ENCODE measurements at regions not wholly inside any gene's neighbourhood (a gene's known extent, or its start where the extent isn't known, plus 50 kb on each side); places are given as distances from the start of the nearest gene placed in this dataset.
"Not testable (repeated sequence)": the region's sequence is repeated elsewhere in the genome, so short reads cannot be mapped to it uniquely, and the experiment has no call there.

GRCh38 chr7:149573519-149573918 is 75.9 kb upstream of the ZNF746 start:
- no peaks in the 10 kb centered on the region for H3K4me1 ChIP-seq (ENCODE audit: control insufficient read depth, extremely low read depth, insufficient read depth, low read length)
- H3K4me3 ChIP-seq (replicated peaks in 1 of 3; ENCODE audit: insufficient read depth in 1 of 3, low read depth in 1 of 3, low read length in 3 of 3), result no peak overlapping the region
- FAIRE-seq, result no peak
- H3K9ac ChIP-seq (replicated peaks; ENCODE audit: extremely low read depth, insufficient read depth, low read length), result no peak overlapping the region
- no peaks in the 10 kb centered on the region for H3K9me3 ChIP-seq (replicated peaks; ENCODE audit: control insufficient read depth, insufficient read depth, low read length)
- CTCF ChIA-PET, result no interaction called here
- no peak overlapping the region for H2AFZ ChIP-seq (ENCODE audit: low read depth, low read length)
- BruUV-seq (replicated peaks), result no TSS peak
- intact Hi-C loops (cut with micrococcal nuclease) (no loop called here), dilution Hi-C loops (cut with MboI; ENCODE audit: extremely low pct_ligation_motif_present, low sequenced_read_pairs) (no loop called here)
- no peak overlapping the region for H3K27ac ChIP-seq (ENCODE audit: insufficient read depth, low read depth, low read length)
- no peaks in the 10 kb centered on the region for H3K9me1 ChIP-seq (replicated peaks; ENCODE audit: control insufficient read depth, extremely low read depth, insufficient read depth, low read length)
- POLR2A ChIA-PET, result no interaction called here
- TF ChIP-seq POLR2A (IDR thresholded peaks at IDR 0.05; ENCODE audit: low read depth, low read length) (no peak), GATA2 (IDR thresholded peaks at IDR 0.05; ENCODE audit: insufficient read depth, insufficient read length, low read depth, low read length) (no peak), MYC (IDR thresholded peaks at IDR 0.05; ENCODE audit: low read depth, low read length) (no peak), MAX (IDR thresholded peaks at IDR 0.05; ENCODE audit: insufficient read depth, insufficient read length) (no peak), POLR2AphosphoS5 (IDR thresholded peaks at IDR 0.05; ENCODE audit: insufficient read depth, low read depth, low read length) (no peak), FOS (IDR thresholded peaks at IDR 0.05; ENCODE audit: borderline replicate concordance, insufficient read depth, low read length) (no peak), JUN (IDR thresholded peaks at IDR 0.05; ENCODE audit: borderline replicate concordance, insufficient read depth, insufficient read length, low read depth) (no peak), EZH2 (IDR thresholded peaks at IDR 0.05; ENCODE audit: borderline replicate concordance, low read depth, low read length, severe bottlenecking) (no peak)
- TF ChIP-seq, protein P1, sequence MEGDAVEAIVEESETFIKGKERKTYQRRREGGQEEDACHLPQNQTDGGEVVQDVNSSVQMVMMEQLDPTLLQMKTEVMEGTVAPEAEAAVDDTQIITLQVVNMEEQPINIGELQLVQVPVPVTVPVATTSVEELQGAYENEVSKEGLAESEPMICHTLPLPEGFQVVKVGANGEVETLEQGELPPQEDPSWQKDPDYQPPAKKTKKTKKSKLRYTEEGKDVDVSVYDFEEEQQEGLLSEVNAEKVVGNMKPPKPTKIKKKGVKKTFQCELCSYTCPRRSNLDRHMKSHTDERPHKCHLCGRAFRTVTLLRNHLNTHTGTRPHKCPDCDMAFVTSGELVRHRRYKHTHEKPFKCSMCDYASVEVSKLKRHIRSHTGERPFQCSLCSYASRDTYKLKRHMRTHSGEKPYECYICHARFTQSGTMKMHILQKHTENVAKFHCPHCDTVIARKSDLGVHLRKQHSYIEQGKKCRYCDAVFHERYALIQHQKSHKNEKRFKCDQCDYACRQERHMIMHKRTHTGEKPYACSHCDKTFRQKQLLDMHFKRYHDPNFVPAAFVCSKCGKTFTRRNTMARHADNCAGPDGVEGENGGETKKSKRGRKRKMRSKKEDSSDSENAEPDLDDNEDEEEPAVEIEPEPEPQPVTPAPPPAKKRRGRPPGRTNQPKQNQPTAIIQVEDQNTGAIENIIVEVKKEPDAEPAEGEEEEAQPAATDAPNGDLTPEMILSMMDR (IDR thresholded peaks at IDR 0.05; ENCODE audit: extremely low read depth in 1 of 2, insufficient read depth in 1 of 2, low read depth in 1 of 2, low read length in 2 of 2), result no peak
- no peak overlapping the region for H3K4me2 ChIP-seq (ENCODE audit: insufficient read depth, low read length)
- DNase-seq (ENCODE audit: low read depth, low spot score), result no peak
- no peaks in the 10 kb centered on the region for H3K27me3 ChIP-seq (ENCODE audit: control insufficient read depth in 2 of 2, insufficient read depth in 2 of 2, low read length in 2 of 2)
- peaks cover 2% of the 10 kb centered on the region for H3K79me2 ChIP-seq (ENCODE audit: control insufficient read depth, insufficient read depth, low read length)
- H3K36me3 ChIP-seq (ENCODE audit: control insufficient read depth in 2 of 2, extremely low read depth in 1 of 2, insufficient read depth in 2 of 2, low read length in 2 of 2), result no peaks in the 10 kb centered on the region
- H4K20me1 ChIP-seq (replicated peaks; ENCODE audit: control insufficient read depth, extremely low read depth, insufficient read depth, low read length), result no peaks in the 10 kb centered on the region

GRCh38 chr7:149572920-149573319 is 75.3 kb upstream of the ZNF746 start:
- POLR2A ChIA-PET; BruUV-seq (replicated peaks); H3K27ac ChIP-seq (ENCODE audit: insufficient read depth, low read depth, low read length); H3K4me2 ChIP-seq (ENCODE audit: insufficient read depth, low read length); intact Hi-C loops (cut with micrococcal nuclease); dilution Hi-C loops (cut with MboI; ENCODE audit: extremely low pct_ligation_motif_present, low sequenced_read_pairs); H4K20me1 ChIP-seq (replicated peaks; ENCODE audit: control insufficient read depth, extremely low read depth, insufficient read depth, low read length); FAIRE-seq; H3K36me3 ChIP-seq (ENCODE audit: control insufficient read depth in 2 of 2, extremely low read depth in 1 of 2, insufficient read depth in 2 of 2, low read length in 2 of 2); H2AFZ ChIP-seq (ENCODE audit: low read depth, low read length); H3K9ac ChIP-seq (replicated peaks; ENCODE audit: extremely low read depth, insufficient read depth, low read length); DNase-seq (ENCODE audit: low read depth, low spot score); H3K27me3 ChIP-seq (ENCODE audit: control insufficient read depth in 2 of 2, insufficient read depth in 2 of 2, low read length in 2 of 2); H3K79me2 ChIP-seq (ENCODE audit: control insufficient read depth, insufficient read depth, low read length); H3K9me3 ChIP-seq (replicated peaks; ENCODE audit: control insufficient read depth, insufficient read depth, low read length); H3K9me1 ChIP-seq (replicated peaks; ENCODE audit: control insufficient read depth, extremely low read depth, insufficient read depth, low read length); H3K4me1 ChIP-seq (ENCODE audit: control insufficient read depth, extremely low read depth, insufficient read depth, low read length); H3K4me3 ChIP-seq (replicated peaks in 1 of 3; ENCODE audit: insufficient read depth in 1 of 3, low read depth in 1 of 3, low read length in 3 of 3): not testable (repeated sequence)
- CTCF ChIA-PET, result interaction anchor here (0.8 kb wide), 1 partner anchor 9 kb away, joined by 3 read pairs; no protein-coding TSS in a partner anchor
